ENCODE measurements at regions not wholly inside any gene's neighbourhood (a gene's known extent, or its start where the extent isn't known, plus 50 kb on each side); places are given as distances from the start of the nearest gene placed in this dataset.

- Histone ChIP-seq H3K27me3 (ENCODE audit: insufficient read depth, poor library complexity, severe bottlenecking) (no peaks in the 10 kb centered on the region), H3K4me3 (ENCODE audit: severe bottlenecking) (no peak overlapping the region)
Measured at GRCh38 chr10:78954689-78955088, 114.1 kb upstream of the ZMIZ1 start.

GRCh38 chr10:78955206-78955605 is 113.6 kb upstream of the ZMIZ1 start:
- no peak for DNase-seq (ENCODE audit: low spot score)
- ATAC-seq (ENCODE audit: low read depth): no peak
- Histone ChIP-seq H3K36me3 (ENCODE audit: low read depth) (no peaks in the 10 kb centered on the region), H3K4me3 (ENCODE audit: severe bottlenecking) (no peak overlapping the region), H3K4me1 (ENCODE audit: insufficient read depth, poor library complexity, severe bottlenecking) (peaks cover 9% of the 10 kb centered on the region), H3K9me3 (ENCODE audit: severe bottlenecking) (no peaks in the 10 kb centered on the region), H3K27me3 (ENCODE audit: insufficient read depth, poor library complexity, severe bottlenecking) (no peaks in the 10 kb centered on the region), H3K27ac (ENCODE audit: poor library complexity, severe bottlenecking) (no peak overlapping the region)
- TF ChIP-seq CTCF (IDR thresholded peaks at IDR 0.05; ENCODE audit: poor library complexity, severe bottlenecking): no peak

More at GRCh38 chr10:78954689-78955088, 114.1 kb upstream of the ZMIZ1 start:
- no peaks in the 10 kb centered on the region for H3K9me3 ChIP-seq (ENCODE audit: severe bottlenecking)
- no peak overlapping the region for H3K27ac ChIP-seq (ENCODE audit: poor library complexity, severe bottlenecking)
- DNase-seq (ENCODE audit: low spot score) (no peak), ATAC-seq (ENCODE audit: low read depth) (no peak)
- no peak for TF ChIP-seq CTCF (IDR thresholded peaks at IDR 0.05; ENCODE audit: poor library complexity, severe bottlenecking)
- H3K4me1 ChIP-seq (ENCODE audit: insufficient read depth, poor library complexity, severe bottlenecking): peaks cover 9% of the 10 kb centered on the region
- H3K36me3 ChIP-seq (ENCODE audit: low read depth): no peaks in the 10 kb centered on the region

GRCh38 chr10:78956391-78956790 is 112.4 kb upstream of the ZMIZ1 start:
- H3K4me1 ChIP-seq (ENCODE audit: insufficient read depth, poor library complexity, severe bottlenecking): peaks cover 13% of the 10 kb centered on the region
- DNase-seq (ENCODE audit: low spot score) (no peak), ATAC-seq (ENCODE audit: low read depth) (no peak)

GRCh38 chr10:78957471-78958039 is 111.2 kb upstream of the ZMIZ1 start:
- no peak for TF ChIP-seq CTCF (IDR thresholded peaks at IDR 0.05; ENCODE audit: poor library complexity, severe bottlenecking)
- Histone ChIP-seq H3K9me3 (ENCODE audit: severe bottlenecking) (no peaks in the 10 kb centered on the region), H3K4me1 (ENCODE audit: insufficient read depth, poor library complexity, severe bottlenecking) (peaks cover 8% of the 10 kb centered on the region), H3K4me3 (ENCODE audit: severe bottlenecking) (no peak overlapping the region), H3K27ac (ENCODE audit: poor library complexity, severe bottlenecking) (no peak overlapping the region), H3K36me3 (ENCODE audit: low read depth) (no peaks in the 10 kb centered on the region), H3K27me3 (ENCODE audit: insufficient read depth, poor library complexity, severe bottlenecking) (no peaks in the 10 kb centered on the region)
- no peak for DNase-seq (ENCODE audit: low spot score)
- ATAC-seq (ENCODE audit: low read depth): no peak

More at GRCh38 chr10:78956391-78956790, 112.4 kb upstream of the ZMIZ1 start:
- Histone ChIP-seq H3K27ac (ENCODE audit: poor library complexity, severe bottlenecking) (no peak overlapping the region), H3K27me3 (ENCODE audit: insufficient read depth, poor library complexity, severe bottlenecking) (no peaks in the 10 kb centered on the region), H3K36me3 (ENCODE audit: low read depth) (no peaks in the 10 kb centered on the region), H3K9me3 (ENCODE audit: severe bottlenecking) (no peaks in the 10 kb centered on the region), H3K4me3 (ENCODE audit: severe bottlenecking) (no peak overlapping the region)
- TF ChIP-seq CTCF (IDR thresholded peaks at IDR 0.05; ENCODE audit: poor library complexity, severe bottlenecking): no peak

GRCh38 chr10:78959217-78959923 is 109.4 kb upstream of the ZMIZ1 start:
- no peak for TF ChIP-seq CTCF (IDR thresholded peaks at IDR 0.05; ENCODE audit: poor library complexity, severe bottlenecking)
- Histone ChIP-seq H3K9me3 (ENCODE audit: severe bottlenecking) (no peaks in the 10 kb centered on the region), H3K27ac (ENCODE audit: poor library complexity, severe bottlenecking) (no peak overlapping the region), H3K36me3 (ENCODE audit: low read depth) (no peaks in the 10 kb centered on the region), H3K4me1 (ENCODE audit: insufficient read depth, poor library complexity, severe bottlenecking) (peaks cover 8% of the 10 kb centered on the region), H3K4me3 (ENCODE audit: severe bottlenecking) (no peak overlapping the region), H3K27me3 (ENCODE audit: insufficient read depth, poor library complexity, severe bottlenecking) (no peaks in the 10 kb centered on the region)
- DNase-seq (ENCODE audit: low spot score): no peak
- no peak for ATAC-seq (ENCODE audit: low read depth)
